ENCODE measurements at regions not wholly inside any gene's neighbourhood (a gene's known extent, or its start where the extent isn't known, plus 50 kb on each side); places are given as distances from the start of the nearest gene placed in this dataset.

- no peak for DNase-seq (ENCODE audit: low spot score)
- Mint-ChIP-seq H3K4me3 (ENCODE audit: unreplicated experiment) (no peak overlapping the region), H3K36me3 (ENCODE audit: low read depth) (no peaks in the 10 kb centered on the region), H3K27me3 (ENCODE audit: low read depth) (no peaks in the 10 kb centered on the region), H3K4me1 (ENCODE audit: low read depth) (no peaks in the 10 kb centered on the region), H3K27ac (ENCODE audit: unreplicated experiment) (no peak overlapping the region), H3K9me3 (ENCODE audit: low read depth) (no peaks in the 10 kb centered on the region)
- TF ChIP-seq, protein P1, sequence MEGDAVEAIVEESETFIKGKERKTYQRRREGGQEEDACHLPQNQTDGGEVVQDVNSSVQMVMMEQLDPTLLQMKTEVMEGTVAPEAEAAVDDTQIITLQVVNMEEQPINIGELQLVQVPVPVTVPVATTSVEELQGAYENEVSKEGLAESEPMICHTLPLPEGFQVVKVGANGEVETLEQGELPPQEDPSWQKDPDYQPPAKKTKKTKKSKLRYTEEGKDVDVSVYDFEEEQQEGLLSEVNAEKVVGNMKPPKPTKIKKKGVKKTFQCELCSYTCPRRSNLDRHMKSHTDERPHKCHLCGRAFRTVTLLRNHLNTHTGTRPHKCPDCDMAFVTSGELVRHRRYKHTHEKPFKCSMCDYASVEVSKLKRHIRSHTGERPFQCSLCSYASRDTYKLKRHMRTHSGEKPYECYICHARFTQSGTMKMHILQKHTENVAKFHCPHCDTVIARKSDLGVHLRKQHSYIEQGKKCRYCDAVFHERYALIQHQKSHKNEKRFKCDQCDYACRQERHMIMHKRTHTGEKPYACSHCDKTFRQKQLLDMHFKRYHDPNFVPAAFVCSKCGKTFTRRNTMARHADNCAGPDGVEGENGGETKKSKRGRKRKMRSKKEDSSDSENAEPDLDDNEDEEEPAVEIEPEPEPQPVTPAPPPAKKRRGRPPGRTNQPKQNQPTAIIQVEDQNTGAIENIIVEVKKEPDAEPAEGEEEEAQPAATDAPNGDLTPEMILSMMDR (IDR thresholded peaks at IDR 0.05), result no peak
These were observed 378.1 kb upstream of the CDH11 start for GRCh38 chr16:65500007-65500406.

DNA sequence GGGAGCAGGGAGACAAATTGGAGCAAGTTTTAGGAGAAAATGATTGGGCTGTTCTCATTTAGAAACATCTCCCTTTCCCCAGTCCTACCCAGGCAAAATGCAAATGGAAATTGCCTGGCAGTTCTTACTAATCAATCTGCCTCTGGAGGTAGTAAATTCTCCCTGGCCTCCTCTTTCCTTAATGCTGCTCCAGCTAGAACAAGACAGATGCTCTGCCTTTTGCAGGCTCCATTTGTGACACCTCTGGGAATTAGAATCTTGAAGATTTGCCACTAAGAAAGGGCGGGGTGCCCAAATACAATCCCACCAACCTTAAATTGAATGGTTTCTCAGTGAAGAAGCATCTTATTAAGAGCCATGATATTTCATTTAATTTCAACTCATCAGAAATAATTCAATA is 377.7 kb upstream of the CDH11 start:
- H3K4me1 Mint-ChIP-seq (ENCODE audit: low read depth), result no peaks in the 10 kb centered on the region
- H3K36me3 Mint-ChIP-seq (ENCODE audit: low read depth), result no peaks in the 10 kb centered on the region
- DNase-seq (ENCODE audit: low spot score), result no peak
- no peak overlapping the region for H3K27ac Mint-ChIP-seq (ENCODE audit: unreplicated experiment)
- TF ChIP-seq, protein P1 (IDR thresholded peaks at IDR 0.05), result no peak
- H3K4me3 Mint-ChIP-seq (ENCODE audit: unreplicated experiment), result no peak overlapping the region
- H3K9me3 Mint-ChIP-seq (ENCODE audit: low read depth), result no peaks in the 10 kb centered on the region
- no peaks in the 10 kb centered on the region for H3K27me3 Mint-ChIP-seq (ENCODE audit: low read depth)

GRCh38 chr16:65497571-65497970 is 375.7 kb upstream of the CDH11 start:
- Mint-ChIP-seq H3K4me3 (ENCODE audit: unreplicated experiment) (no peak overlapping the region), H3K27me3 (ENCODE audit: low read depth) (no peaks in the 10 kb centered on the region), H3K36me3 (ENCODE audit: low read depth) (no peaks in the 10 kb centered on the region), H3K27ac (ENCODE audit: unreplicated experiment) (no peak overlapping the region), H3K9me3 (ENCODE audit: low read depth) (no peaks in the 10 kb centered on the region), H3K4me1 (ENCODE audit: low read depth) (no peaks in the 10 kb centered on the region)
- TF ChIP-seq, protein P1 (IDR thresholded peaks at IDR 0.05), result no peak
- no peak for DNase-seq (ENCODE audit: low spot score)

GRCh38 chr16:65495106-65495505 is 373.2 kb upstream of the CDH11 start:
- no peaks in the 10 kb centered on the region for H3K4me1 Mint-ChIP-seq (ENCODE audit: low read depth)
- H3K9me3 Mint-ChIP-seq (ENCODE audit: low read depth), result no peaks in the 10 kb centered on the region
- TF ChIP-seq, protein P1 (IDR thresholded peaks at IDR 0.05), result no peak
- H3K27ac Mint-ChIP-seq (ENCODE audit: unreplicated experiment), result no peak overlapping the region
- no peak overlapping the region for H3K4me3 Mint-ChIP-seq (ENCODE audit: unreplicated experiment)
- no peaks in the 10 kb centered on the region for H3K36me3 Mint-ChIP-seq (ENCODE audit: low read depth)
- no peak for DNase-seq (ENCODE audit: low spot score)
- H3K27me3 Mint-ChIP-seq (ENCODE audit: low read depth), result no peaks in the 10 kb centered on the region

DNA sequence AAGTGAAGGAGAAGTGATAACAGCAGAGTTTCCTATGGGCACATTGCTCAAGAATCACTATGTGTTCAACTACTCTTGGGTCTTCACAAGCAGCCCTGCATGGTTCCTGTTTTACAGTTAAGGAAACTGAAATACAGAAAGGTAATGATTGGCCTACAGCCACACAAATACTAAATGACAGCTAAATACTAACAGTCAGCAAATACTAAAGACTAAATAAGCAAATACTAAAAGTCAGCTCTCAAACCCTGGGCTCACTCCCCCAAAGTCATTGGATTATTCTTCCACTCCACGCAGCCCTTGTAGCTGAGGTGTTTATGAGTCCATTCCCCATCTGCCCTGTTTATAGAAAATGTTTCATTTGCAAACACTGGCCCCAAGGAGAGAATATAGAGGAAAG is 372.7 kb upstream of the CDH11 start:
- no peaks in the 10 kb centered on the region for H3K36me3 Mint-ChIP-seq (ENCODE audit: low read depth)
- H3K4me3 Mint-ChIP-seq (ENCODE audit: unreplicated experiment), result no peak overlapping the region
- H3K27ac Mint-ChIP-seq (ENCODE audit: unreplicated experiment), result no peak overlapping the region
- H3K4me1 Mint-ChIP-seq (ENCODE audit: low read depth), result no peaks in the 10 kb centered on the region
- TF ChIP-seq, protein P1 (IDR thresholded peaks at IDR 0.05), result no peak
- no peak for DNase-seq (ENCODE audit: low spot score)
- no peaks in the 10 kb centered on the region for H3K9me3 Mint-ChIP-seq (ENCODE audit: low read depth)
- H3K27me3 Mint-ChIP-seq (ENCODE audit: low read depth), result no peaks in the 10 kb centered on the region
